GM18858 (cell line): ENCODE measurements at regions not wholly inside any gene's neighbourhood (a gene's known extent, or its start where the extent isn't known, plus 50 kb on each side); places are given as distances from the start of the nearest gene placed in this dataset.
A peak's percentile ranks its signal among the peaks of the same experiment; 100 is the strongest.
"Not testable (repeated sequence)": the region's sequence is repeated elsewhere in the genome, so short reads cannot be mapped to it uniquely, and the experiment has no call there.

ENCODE experiments used
- ATAC-seq: cut with Tn5 transposase; IDR thresholded peaks from one replicate; pipeline ENCODE4 v1.9.1; 2021; ENCODE audit not compliant: unreplicated experiment

DNA sequence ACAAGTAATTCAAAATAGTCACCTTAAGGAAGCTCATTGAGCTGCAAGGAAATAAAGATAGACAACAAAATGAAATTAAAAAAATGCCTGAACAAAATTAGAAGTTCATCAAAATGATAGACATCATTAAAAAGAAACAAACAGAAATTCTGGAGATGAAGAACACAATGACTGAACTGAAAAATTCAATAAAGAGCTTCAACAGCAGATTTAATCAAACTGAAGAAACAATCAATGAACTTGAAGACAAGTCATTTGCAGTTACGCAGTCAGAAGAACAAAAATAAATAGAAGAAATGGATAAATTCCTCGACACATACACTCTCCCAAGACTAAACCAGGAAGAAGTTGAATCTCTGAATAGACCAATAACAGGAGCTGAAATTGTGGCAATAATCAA is 390.0 kb upstream of the SPAG17 start:
- no peak for ATAC-seq

DNA sequence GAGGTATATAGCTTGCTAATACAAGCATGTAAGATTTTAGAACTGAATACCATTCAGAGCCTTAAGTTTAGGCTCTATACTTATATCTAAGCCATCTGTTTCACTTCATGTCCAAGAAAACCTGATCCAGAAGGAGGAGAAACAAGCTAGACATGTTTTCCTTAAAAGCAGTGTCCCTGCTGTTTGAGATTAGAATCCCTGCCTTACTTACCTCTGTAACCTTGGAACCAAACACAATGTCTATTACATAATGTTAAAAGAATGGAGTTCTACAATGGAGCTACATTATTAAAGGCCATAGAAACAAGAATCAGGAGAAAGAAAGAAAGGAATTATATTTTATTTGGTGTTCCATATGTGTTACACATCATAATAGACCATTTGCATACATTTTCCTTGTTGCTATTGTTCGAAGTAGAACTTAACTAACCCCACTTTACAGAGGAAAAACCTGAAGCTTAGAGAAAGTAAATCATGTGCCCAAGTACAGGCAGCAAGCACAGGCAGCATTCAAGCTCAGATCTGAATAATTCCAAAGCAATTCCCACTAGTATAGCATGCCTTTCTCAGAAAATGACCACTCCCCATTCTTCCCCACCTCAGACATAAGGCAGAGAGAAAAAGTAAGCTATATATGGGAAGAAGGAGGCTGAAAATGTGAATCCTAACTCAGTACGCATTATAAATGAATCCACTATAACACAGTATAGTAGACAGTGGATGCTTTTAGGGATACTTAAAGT is 380.1 kb upstream of the SPAG17 start:
- no peak for ATAC-seq

DNA sequence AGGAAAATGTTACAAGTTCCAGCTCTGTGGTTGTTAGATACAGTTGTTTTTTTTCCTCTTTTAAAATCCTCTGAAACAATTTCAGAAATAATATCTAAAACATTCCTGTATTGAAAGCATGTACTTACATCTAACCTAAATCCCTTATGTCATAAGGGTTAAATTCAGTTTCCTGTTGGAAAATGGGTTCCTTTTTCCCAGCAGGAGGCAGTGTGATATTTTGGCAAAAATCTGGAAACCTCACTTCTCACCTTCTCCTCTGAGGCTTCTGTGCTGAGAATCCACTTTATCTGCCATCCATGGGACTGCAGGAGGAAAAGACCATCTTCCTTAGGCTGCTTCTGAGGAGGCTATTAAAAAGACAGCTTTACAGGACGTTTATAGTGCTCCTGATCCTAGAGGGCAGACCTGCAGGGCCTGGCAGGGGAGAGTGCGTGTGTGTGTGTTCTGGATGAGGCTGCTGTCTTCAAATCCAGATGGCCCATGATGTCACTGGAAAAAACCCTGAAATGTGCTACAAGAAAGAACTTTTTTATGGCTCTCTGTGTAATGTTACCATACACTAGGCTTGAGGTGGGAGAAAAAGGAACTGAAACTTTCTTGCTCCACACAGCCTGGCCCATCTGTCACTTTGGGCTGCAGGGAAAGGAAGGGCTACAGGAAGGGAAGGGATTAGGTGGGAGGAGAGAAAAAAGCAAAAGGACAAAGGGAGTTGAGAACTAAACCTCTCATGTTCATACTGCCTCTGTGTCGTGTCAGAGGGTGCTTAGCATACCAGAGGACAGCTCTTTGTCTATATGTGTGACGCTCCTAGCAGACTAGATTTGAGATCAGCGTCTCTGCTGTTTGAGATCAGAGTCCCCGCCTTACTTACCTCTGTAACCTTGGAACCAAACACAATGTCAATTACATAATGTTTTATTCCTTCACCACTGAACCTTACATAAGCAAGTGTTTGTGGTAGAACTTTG is 379.2 kb upstream of the SPAG17 start:
- ATAC-seq, result peak; percentile 60

DNA sequence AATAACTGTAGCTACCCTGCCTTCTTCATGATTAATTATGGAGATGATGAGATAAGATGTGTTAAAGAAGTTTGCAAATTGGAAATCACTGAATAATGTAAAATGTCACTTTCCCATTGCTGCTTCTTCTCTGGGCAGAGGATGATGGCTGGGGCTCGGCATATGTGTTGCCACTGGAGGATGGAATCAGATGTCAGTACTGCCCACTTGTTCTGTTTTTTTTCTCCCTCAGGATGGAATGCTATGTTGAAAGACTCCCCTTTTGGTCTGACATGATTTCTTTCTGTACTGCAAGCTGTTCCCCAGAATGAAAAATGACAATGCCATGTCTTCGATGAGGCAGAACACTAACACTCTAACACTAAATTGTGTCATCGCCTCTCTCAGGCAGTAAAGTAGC is 373.9 kb upstream of the SPAG17 start:
- no peak for ATAC-seq

DNA sequence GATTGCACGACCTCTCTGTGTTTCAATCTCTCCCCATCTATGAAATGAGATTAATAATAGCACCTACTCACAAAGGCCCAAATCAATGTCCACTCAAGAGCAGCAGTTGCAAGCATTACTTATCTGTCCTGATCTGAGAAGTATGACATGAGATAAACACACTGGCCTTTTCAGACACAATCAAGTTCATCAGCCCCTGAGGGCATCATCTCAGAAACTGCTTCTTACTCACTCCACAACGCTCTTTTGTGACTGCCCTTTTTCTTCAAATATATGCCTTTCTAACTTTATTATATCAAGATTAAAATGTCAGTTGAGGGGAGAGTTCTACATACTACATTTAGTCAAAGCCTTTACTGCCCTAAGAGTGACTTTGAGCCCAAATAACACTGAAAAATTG is 371.9 kb upstream of the SPAG17 start:
- ATAC-seq, result no peak

DNA sequence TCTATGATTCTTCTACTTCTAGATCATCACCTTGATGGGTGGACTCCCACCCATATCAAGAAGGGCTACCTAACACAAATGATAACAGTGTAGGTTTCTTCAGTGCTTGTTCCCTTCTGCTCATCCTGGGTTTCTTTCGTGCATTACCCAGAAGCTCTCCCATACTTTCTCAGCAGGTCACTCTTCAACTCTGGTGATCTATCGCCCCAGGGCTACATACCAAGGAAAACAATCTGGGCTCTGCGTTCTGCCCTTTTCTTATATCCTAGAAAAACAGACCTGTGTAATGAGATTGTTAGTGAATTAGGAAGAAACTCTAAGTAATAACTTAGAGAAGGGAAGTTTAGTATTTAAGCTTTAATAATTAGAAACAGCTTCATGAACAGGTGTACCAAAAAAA is 370.6 kb upstream of the SPAG17 start:
- ATAC-seq, result no peak

DNA sequence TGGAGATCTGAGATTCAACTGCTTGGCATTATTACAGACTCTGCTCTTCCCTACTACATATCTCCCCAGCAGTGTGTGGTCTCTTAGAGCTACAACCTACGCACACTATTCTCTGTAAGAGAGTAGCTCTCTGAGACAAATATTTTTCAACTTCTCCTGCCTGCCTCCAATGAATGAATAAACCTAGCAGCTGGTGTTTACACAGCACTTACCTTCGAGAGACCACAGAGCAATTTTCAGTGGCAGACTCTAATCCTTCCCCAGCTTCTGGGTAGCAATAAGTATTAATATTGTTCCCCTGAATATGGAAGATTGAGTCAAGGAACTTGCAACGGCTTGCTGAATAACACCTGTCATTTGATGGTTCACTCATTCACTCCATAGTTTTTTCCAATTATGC is 350.9 kb upstream of the SPAG17 start:
- ATAC-seq, result no peak

DNA sequence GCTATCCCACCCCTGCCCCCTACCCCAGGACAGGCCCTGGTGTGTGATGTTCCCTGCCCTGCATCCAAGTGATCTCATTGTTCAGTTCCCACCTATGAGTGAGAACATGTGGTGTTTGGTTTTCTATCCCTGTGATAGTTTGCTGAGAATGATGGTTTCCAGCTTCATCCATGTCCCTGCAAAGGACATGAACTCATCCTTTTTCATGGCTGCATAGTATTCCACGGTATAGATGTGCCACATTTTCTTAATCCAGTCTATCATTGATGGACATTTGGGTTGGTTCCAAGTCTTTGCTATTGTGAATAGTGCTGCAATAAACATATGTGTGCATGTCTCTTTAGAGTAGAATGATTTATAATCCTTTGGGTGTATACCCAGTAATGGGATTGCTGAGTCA is 326.9 kb upstream of the SPAG17 start:
- not testable (repeated sequence) for ATAC-seq

DNA sequence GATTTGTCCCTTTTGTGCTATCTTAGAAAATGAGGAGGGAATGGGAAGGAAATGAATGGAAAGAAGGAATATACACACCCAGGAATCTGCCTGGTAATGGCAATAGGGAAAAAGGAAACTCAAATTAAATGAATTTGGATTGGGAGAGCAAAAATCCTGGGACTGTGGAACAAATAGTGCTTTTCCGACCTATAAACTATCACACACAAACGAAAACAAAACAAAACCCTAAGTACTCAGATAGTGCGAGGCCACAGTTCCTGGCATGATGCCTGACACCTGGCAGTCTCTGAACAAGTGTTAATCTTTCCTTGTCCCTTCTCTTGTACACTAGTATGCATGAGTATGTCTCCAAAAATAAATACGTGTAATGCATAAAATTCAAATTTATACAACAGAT is 319.8 kb upstream of the SPAG17 start:
- no peak for ATAC-seq

DNA sequence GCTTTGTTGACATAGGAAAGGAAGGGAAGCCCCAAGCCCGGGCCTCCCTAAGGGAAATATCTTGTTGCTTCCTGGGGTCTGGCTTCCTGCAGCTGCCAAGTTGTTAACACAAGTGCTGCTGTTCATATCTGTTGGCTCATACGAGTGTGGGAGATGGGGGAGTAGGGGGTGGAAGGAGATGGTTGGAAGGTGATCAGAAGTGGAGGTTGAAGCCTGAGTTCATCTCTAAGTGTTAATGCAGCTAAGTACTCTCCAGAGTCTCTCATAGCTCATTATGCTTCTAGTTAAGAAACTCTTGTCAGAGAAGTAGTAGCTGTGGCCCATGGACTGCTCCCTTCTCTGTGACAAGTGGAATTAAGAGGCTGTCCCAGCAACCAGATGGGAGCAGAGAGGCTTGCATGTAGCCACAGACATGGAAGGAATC is 319.2 kb upstream of the SPAG17 start:
- ATAC-seq, result no peak

DNA sequence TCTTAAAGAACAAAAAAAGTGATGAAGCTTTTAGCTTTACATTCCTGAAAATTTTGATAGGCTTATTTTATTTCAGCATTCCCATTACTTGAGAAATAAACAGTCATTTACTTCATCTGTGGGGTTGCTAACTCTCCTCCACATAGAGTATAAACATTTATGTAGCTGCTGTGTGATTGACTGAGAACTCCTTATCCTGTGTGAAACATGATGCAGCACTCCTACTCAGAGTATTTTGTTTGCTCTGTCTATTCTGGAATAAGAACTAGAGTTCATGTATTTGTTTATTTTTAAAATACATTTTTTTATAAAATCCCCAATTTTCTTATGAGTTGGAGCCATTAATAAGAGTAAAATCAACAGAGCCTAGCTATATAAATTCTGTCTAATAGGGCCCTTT is 318.7 kb upstream of the SPAG17 start:
- ATAC-seq, result no peak

DNA sequence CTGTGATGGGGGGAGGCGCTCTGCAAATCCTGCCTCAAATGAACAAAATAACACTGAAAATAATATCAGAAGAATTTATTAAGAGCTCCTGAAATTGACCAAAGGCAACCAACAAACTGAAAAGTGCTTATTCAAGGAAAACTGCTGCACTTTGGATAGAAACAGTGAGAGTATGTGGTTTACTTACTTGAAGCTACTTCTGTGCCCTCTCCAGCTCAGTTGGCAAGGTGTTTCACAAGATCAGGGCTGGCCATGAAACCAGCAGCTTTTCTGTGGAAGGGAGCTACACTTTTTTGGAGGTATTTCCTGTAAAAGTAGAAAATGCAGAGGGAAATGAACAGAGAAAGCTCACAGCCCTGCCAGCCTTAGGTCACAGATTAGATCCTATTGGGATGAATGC is 310.0 kb upstream of the SPAG17 start:
- ATAC-seq, result no peak

DNA sequence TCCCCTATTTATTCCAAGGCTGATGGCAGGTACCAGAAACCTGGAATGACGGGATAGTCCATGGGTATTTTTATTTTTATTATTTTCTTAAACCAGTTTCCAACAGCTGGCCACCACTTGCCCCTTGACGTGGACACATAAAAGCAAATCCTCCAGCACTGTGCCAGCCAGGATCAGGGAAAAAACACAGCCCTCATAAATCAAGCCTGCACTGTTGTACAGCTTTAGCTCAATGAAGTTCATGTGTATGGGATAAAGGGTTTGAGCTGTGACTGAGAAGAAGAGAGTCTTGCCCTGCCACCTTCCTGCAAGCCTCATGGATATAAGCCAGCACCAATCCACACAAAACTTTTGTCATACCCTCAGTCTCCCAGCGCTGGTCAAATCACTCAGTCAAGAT is 303.8 kb upstream of the SPAG17 start:
- no peak for ATAC-seq

DNA sequence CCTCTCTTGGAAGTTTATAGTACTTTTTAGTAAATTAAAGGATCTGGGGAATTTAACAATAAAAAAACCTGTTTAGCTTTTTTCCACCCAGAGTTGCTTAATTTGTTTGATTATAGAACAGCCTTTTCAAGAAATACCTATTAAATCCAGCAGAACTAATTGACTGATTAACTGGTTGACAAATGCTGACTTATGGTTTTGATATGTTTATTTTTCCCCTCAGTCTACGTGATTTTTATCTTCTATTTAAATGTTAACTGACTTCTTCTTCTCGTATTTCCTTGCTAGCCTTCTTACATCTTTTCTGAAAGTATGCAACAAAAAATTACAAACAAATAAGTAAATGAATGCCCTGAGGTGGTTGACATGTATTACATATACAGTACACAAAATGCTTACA is 302.9 kb upstream of the SPAG17 start:
- no peak for ATAC-seq

DNA sequence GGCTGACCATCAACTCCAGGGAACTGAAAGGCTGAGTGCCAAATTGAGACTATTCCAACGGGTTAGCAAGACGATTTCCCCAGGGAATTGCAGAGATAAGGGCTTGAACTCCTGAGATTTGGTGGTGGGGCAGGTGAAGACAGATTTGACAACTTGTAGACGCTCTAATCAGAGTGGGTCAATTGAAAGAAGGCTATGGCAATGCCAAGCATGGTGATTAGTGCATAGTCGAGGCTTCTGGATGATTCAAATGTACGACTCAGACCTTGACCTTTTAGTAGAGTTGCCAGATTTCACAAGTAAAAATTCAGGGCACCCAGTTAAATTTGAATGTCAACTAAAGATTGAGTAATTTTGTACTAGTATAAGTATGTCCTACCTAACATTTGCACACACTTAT is 302.1 kb upstream of the SPAG17 start:
- ATAC-seq, result no peak

DNA sequence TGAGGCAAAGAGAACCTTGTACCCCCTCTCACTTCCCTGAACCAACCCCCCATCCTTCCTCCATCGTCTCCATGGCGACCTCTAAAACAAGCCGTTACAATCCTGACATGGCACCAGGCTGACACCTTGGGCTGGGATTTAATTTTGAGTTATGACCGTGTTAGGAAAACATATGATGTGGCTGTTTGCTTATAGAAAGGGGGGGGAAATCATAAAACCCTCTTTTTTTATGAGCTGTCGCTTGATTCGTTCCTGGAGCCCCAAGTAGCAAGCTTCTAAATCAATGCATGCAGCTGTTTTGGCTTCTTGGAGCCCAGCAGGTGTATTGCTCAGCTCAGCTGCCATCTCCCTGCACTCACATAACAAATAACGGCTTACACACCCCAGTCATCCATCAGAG is 301.2 kb upstream of the SPAG17 start:
- ATAC-seq, result no peak

DNA sequence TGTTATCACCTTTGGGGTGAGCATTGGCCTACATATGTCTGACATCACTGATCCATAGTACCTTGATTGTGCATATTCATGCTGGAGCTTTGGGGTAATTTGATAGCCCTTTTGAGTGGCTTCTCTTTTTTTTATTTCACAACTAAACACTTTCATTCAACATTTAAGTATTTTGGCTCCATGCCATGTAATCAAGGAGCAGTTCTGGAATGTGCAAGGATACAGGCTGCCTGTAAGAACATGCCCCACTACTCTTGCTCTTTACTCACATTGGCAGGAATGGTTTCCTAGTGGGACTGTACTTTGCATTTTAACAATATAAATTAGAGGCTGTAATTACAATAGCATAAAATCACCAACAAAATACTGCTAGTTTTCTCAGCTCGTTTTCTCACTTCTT is 300.7 kb upstream of the SPAG17 start:
- ATAC-seq, result no peak

DNA sequence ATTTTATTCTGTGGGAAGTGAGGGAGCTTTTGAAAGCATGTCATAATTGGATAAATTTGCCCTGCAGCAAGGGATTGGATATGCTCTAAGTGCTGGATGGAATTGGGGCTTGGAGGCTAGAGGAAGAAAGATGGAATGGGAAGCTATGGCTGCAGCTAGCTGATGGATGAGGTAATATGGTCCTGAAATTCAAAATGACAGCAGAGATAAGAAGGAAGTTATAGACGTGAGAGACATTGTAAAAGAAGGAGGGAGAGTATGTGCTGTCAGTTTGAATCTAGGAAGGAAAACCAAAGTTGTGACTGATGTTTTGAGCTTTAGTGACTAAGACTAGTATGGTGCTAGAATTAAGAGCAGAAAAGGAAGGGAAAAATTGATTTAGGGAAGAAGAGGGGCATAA is 299.9 kb upstream of the SPAG17 start:
- ATAC-seq, result no peak

DNA sequence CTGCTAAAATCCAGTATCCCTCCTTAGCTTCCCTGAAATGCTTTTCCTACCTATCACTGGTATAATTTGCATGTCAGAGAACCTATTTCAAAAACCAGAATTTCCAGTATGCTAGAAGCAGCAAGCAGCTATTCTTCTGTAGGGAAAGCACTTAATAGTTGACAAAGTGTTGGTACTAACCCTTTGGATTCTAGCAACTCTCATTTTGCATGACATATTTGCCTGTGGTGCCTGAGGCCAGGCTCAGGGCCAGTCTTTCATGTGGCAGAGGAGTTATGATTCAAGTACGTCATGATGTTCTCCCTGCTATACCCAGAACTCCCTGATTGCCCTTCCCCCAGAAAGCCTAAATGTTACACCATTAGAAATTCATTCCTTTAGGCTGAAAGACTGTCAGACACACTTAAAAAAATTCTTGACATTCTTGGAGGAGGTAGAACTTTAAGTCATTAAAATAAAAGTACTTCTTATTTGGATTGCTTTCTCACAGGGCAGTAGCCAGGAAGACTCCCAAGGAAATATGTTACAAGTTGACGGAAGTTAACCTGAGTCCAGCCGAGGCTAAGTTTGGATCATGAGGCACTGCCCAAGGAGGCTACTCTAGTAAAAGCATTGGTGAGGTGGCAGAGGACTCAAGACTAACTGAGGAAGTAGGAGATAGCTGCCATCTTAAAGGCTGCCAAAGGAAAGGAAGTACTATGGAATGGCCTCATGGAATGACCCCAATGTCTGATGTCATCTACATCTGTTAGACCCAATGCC is 298.4 kb upstream of the SPAG17 start:
- no peak for ATAC-seq

DNA sequence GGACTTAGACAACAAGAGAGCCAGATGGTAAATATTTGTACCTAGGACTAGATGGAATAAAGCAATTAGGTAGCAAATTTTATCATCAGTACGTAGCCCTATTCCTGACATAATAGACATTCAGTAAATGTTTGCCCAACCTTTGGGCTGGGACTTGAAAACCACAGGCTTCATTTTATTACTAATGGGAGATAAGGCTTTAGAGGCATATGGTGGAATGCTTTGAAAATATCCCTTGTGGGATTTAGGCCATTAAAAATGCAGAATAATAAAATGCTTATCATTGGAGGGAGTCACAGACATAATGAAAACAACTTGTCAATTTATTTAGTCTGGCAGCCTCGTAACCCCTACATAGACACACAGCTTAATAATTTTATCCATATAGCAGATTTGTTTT is 296.1 kb upstream of the SPAG17 start:
- ATAC-seq, result no peak

DNA sequence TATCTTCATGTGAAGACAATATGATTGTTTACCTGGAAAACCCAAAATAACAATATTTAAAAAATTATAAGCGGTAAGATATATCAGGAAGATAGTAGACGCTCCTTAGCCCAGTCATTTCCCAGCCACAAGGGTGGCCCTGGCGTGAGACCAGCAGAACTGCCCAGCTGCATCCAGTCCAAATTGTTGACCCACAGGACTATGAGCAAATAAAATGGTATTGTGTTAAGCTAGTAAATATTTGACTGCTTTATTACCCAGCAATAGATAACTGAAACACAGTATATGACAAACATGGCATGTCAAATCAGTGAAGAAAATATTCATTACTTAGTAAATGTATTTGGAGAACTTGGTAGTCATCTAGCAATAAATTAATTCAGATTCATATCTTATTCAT is 294.3 kb upstream of the SPAG17 start:
- no peak for ATAC-seq

DNA sequence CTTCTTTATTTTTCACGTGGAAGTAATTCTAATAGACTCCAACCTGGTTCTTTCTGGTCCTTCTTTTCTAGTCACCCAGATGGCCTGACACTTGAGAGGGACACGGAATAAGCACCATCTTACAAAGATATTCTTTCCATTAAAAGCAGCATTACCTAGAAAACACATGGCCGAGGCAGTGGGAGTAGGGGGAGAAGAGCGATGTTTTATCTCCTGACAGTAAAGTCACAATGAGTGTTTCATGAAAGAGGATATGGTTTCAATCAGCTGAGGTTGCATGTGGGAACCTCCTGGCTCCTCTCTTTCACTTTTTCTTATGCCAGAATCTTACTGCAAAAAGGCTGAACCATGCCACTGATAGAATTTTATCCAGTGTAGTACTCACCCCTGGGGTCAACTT is 288.8 kb upstream of the SPAG17 start:
- no peak for ATAC-seq
